Left kidney (tissue), 1 donor: ENCODE measurements at regions not wholly inside any gene's neighbourhood (a gene's known extent, or its start where the extent isn't known, plus 50 kb on each side); places are given as distances from the start of the nearest gene placed in this dataset.

Experiments
- DNase-seq: peaks from one replicate; pipeline ENCODE4 v3.0.0-alpha.2; 2013

DNA sequence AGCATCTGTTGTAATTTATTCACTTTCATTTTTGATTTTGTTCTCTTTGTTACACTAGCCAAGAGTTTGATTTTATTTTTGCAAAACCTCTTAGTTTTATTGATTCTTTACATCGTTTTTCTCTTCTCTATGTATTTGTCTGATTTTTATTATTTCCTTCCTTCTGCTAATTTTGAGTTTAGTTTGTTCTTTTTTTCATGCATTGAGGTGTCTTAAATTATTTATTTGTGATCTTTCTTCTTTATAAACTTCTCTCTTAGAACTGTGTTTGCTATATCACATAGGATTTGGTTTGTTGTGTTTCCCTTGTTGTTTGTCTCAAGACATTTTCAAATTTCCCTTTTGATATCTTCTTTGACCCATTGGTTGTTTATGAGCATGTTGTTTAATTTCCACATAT is 51.7 kb upstream of the NFKBIA start:
- no peak for DNase-seq

DNA sequence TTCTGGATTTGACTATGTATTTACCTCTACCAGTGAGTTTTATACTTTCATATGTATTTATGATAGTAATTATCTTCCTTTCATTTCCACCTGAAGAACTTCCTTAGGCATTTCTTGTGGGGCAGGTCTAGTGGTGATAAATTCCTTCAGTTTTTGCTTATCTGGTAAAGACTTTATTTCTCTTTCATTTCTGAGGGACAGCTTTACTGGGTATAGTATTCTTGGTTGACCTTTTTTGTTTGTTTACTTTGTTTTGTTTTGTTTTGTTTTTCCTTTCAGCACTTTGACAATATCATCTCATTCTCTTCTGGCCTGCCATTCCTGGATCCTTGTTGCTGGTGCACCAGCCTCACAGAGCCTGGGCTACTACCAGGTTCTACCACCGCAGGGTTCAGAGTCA is 53.9 kb upstream of the NFKBIA start:
- no peak for DNase-seq

DNA sequence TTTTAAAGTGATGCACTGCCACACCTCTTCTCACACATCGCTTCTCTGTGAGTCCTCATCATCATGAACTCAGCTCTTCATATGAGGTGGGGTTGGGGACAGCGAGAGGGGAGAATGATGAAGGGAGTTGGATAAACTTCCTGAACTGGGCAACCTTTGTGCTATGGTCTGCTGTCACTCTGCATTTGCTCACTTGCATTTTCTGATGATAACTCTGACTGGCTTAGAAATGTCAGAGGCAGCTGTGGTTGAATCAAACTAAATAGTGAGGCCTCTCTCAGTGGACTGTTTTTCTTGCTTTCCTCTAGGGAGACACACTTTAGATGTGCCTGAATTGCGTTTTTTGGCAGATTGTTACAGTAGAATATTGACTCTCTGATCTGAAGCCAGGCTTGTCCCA is 55.2 kb upstream of the NFKBIA start:
- DNase-seq, result no peak

DNA sequence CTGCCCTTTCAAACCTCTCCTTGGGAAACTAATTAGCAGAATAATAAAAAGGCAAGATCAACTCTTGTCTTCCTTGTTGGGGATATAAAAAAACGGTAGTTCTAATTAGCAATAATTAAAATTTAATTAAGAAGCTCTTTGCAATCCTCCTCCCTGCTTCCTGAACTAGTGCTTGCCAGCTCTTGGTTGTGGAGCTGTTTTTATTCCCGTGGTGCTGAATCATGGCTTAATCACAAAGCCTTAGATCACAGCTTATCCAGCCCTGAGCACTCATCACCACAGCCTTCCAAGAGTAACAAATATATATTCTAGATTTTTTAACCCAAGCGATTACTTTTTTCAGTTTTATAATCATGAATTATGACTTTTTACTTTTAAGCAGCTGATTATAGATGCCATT is 63.2 kb upstream of the INSM2 start:
- DNase-seq, result peak; percentile 10

GRCh38 chr14:35471803-35472202 is 62.2 kb upstream of the INSM2 start:
- no peak for DNase-seq

- DNase-seq, result no peak
Observed at GRCh38 chr14:35474323-35474722, 59.6 kb upstream of the INSM2 start.

DNA sequence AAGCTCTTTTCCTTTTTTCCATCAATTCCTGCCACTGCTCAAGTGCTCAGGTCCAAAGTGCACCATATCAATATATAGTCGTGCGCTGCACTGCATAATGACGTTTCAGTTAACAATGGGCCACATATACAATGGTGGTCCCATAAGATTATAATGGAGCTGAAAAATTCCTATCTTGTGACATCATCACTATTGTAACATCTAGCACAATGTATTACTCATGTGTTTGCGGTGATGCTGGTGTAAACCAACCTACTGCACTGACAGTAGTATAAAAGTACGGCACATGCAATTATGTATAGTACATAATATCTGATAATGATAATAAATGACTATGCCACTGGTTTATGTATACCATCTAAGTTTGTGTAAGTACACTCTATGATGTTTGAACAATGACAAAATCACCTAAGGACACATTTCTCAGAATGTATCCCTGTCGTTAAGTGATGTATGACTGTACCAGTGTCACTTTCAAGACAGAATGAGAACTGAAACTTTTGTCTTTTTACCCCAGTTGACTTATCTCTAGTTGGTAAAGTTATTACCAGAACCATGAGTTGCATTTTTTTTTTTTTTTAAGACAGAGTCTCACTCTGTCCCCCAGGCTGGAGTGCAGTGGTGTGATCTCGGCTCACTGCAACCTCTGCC is 53.7 kb upstream of the INSM2 start:
- DNase-seq, result no peak

GRCh38 chr14:35482994-35483515 is 50.9 kb upstream of the INSM2 start:
- no peak for DNase-seq
